ENCODE measurements at regions not wholly inside any gene's neighbourhood (a gene's known extent, or its start where the extent isn't known, plus 50 kb on each side); places are given as distances from the start of the nearest gene placed in this dataset.

DNA sequence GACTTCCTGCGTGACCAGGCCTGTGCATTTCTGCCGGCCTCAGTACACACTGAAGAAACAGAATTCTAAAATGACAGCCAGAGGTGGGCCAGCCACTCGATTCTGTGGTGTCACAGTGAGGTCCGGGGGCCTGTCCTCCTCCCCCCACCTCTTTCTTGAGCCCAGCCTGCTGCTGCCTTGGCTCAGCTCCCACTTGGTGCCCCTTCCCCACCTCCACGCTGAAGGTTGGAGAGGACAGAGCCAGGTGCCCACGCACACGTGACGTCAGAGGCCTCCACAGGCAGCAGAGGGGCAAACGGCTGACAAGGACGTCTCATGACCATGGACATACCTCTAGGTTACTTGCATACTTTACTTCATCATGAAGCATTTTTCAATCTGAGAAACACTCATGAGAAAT lies 78.0 kb upstream of the SHANK2 start:
- no peaks in the 10 kb centered on the region for H3K4me1 Mint-ChIP-seq
- peaks cover 7% of the 10 kb centered on the region for H3K27me3 Mint-ChIP-seq (ENCODE audit: low read depth)
- no peak overlapping the region for H3K27ac Mint-ChIP-seq
- peaks cover 6% of the 10 kb centered on the region for H3K9me3 Mint-ChIP-seq
- no peak overlapping the region for H3K4me3 Mint-ChIP-seq
- H3K36me3 Mint-ChIP-seq (ENCODE audit: low read depth): no peaks in the 10 kb centered on the region
- TF ChIP-seq, protein P1, sequence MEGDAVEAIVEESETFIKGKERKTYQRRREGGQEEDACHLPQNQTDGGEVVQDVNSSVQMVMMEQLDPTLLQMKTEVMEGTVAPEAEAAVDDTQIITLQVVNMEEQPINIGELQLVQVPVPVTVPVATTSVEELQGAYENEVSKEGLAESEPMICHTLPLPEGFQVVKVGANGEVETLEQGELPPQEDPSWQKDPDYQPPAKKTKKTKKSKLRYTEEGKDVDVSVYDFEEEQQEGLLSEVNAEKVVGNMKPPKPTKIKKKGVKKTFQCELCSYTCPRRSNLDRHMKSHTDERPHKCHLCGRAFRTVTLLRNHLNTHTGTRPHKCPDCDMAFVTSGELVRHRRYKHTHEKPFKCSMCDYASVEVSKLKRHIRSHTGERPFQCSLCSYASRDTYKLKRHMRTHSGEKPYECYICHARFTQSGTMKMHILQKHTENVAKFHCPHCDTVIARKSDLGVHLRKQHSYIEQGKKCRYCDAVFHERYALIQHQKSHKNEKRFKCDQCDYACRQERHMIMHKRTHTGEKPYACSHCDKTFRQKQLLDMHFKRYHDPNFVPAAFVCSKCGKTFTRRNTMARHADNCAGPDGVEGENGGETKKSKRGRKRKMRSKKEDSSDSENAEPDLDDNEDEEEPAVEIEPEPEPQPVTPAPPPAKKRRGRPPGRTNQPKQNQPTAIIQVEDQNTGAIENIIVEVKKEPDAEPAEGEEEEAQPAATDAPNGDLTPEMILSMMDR (IDR thresholded peaks at IDR 0.05; ENCODE audit: unreplicated experiment in 3 of 3): no peak

- peaks cover 12% of the 10 kb centered on the region for H3K27me3 Mint-ChIP-seq (ENCODE audit: low read depth)
- TF ChIP-seq, protein P1 (IDR thresholded peaks at IDR 0.05; ENCODE audit: unreplicated experiment in 3 of 3): no peak
- H3K36me3 Mint-ChIP-seq (ENCODE audit: low read depth): no peaks in the 10 kb centered on the region
- H3K4me3 Mint-ChIP-seq: no peak overlapping the region
- H3K27ac Mint-ChIP-seq: no peak overlapping the region
- H3K4me1 Mint-ChIP-seq: no peaks in the 10 kb centered on the region
- peaks cover 6% of the 10 kb centered on the region for H3K9me3 Mint-ChIP-seq
Observed at GRCh38 chr11:71329786-71330185, 77.4 kb upstream of the SHANK2 start.

- no peak overlapping the region for H3K4me3 Mint-ChIP-seq
- TF ChIP-seq, protein P1 (IDR thresholded peaks at IDR 0.05; ENCODE audit: unreplicated experiment in 3 of 3): no peak
- H3K4me1 Mint-ChIP-seq: no peaks in the 10 kb centered on the region
- peaks cover 14% of the 10 kb centered on the region for H3K27me3 Mint-ChIP-seq (ENCODE audit: low read depth)
- no peak overlapping the region for H3K27ac Mint-ChIP-seq
- H3K9me3 Mint-ChIP-seq: peaks cover 6% of the 10 kb centered on the region
- no peaks in the 10 kb centered on the region for H3K36me3 Mint-ChIP-seq (ENCODE audit: low read depth)
Observed at GRCh38 chr11:71329165-71329510, 76.8 kb upstream of the SHANK2 start.

GRCh38 chr11:71327156-71328085 lies 75.0 kb upstream of the SHANK2 start:
- TF ChIP-seq, protein P1 (IDR thresholded peaks at IDR 0.05; ENCODE audit: unreplicated experiment in 3 of 3): no peak
- Mint-ChIP-seq H3K4me1 (no peaks in the 10 kb centered on the region), H3K27ac (no peak overlapping the region), H3K9me3 (peaks cover 3% of the 10 kb centered on the region), H3K4me3 (no peak overlapping the region), H3K36me3 (ENCODE audit: low read depth) (no peaks in the 10 kb centered on the region), H3K27me3 (ENCODE audit: low read depth) (peaks cover 24% of the 10 kb centered on the region)

GRCh38 chr11:71326328-71326940 lies 74.1 kb upstream of the SHANK2 start:
- H3K9me3 Mint-ChIP-seq: peaks cover 3% of the 10 kb centered on the region
- no peak overlapping the region for H3K4me3 Mint-ChIP-seq
- peaks cover 21% of the 10 kb centered on the region for H3K27me3 Mint-ChIP-seq (ENCODE audit: low read depth)
- H3K4me1 Mint-ChIP-seq: no peaks in the 10 kb centered on the region
- TF ChIP-seq, protein P1 (IDR thresholded peaks at IDR 0.05; ENCODE audit: unreplicated experiment in 3 of 3): no peak
- no peak overlapping the region for H3K27ac Mint-ChIP-seq
- no peaks in the 10 kb centered on the region for H3K36me3 Mint-ChIP-seq (ENCODE audit: low read depth)
